NB4 (cell line): ENCODE measurements at regions not wholly inside any gene's neighbourhood (a gene's known extent, or its start where the extent isn't known, plus 50 kb on each side); places are given as distances from the start of the nearest gene placed in this dataset.

Experiments
- CTCF ChIP-seq: IDR thresholded peaks from one replicate; pipeline ENCODE4 v1.5.1; 2012; ENCODE audit warnings: low read depth, low read length
- POLR2A ChIP-seq: IDR thresholded peaks from 2 replicates; pipeline ENCODE4 v1.6.1; 2011; ENCODE audit warnings: mild to moderate bottlenecking; ENCODE audit not compliant: insufficient read length; ENCODE audit errors: extremely low read depth

- TF ChIP-seq CTCF (no peak), POLR2A (no peak)
These were observed 73.4 kb upstream of the ST8SIA3 start for GRCh38 chr18:57278933-57279332.
